Activated CD8-positive, alpha-beta T cell treated with anti-CD3 and anti-CD28 coated beads for 36 hours (primary cell): ENCODE measurements at regions not wholly inside any gene's neighbourhood (a gene's known extent, or its start where the extent isn't known, plus 50 kb on each side); places are given as distances from the start of the nearest gene placed in this dataset.

Experiments used
- ATAC-seq: fragments of 200-7000 bp; cut with Tn5 transposase; one replicate; pipeline ENCODE4 v1.10.0; 2021; ENCODE audit warnings: mild to moderate bottlenecking, moderate library complexity
- CTCF ChIA-PET: fragments of 350-600 bp; sonication (Branson Sonifier 250); formaldehyde crosslinking; loops from one replicate; lab custom pipeline; 2021; ENCODE audit warnings: antibody characterized with exemption; lab: Charles Lee
- POLR2A ChIA-PET: fragments of 350-600 bp; sonication (Branson Sonifier 250); formaldehyde crosslinking; loops from one replicate; lab custom pipeline; 2021; ENCODE audit warnings: antibody characterized with exemption; lab: Charles Lee
- DNase-seq: peaks from one replicate; pipeline ENCODE4 v3.0.0-alpha.2; 2020
- H3K27ac Mint-ChIP-seq: one replicate; pipeline ENCODE4 v1.8.0; 2021; ENCODE audit warnings: mild to moderate bottlenecking, mixed read lengths
- H3K27me3 Mint-ChIP-seq: one replicate; pipeline ENCODE4 v1.8.0; 2021; ENCODE audit warnings: mixed read lengths
- H3K36me3 Mint-ChIP-seq: one replicate; pipeline ENCODE4 v1.8.0; 2021; ENCODE audit warnings: low read depth, mixed read lengths
- H3K4me1 Mint-ChIP-seq: one replicate; pipeline ENCODE4 v1.8.0; 2021; ENCODE audit warnings: low read depth, mixed read lengths
- H3K4me3 Mint-ChIP-seq: one replicate; pipeline ENCODE4 v1.8.0; 2021; ENCODE audit warnings: mild to moderate bottlenecking, moderate library complexity, mixed read lengths
- H3K9me3 Mint-ChIP-seq: one replicate; pipeline ENCODE4 v1.8.0; 2021; ENCODE audit warnings: mixed read lengths
- CTCF ChIP-seq: fragments of 200-600 bp; IDR thresholded peaks from one replicate; pipeline ENCODE4 v1.8.0; 2022; ENCODE audit warnings: antibody characterized with exemption, mild to moderate bottlenecking
- intact Hi-C: fragments of 100-400 bp; cut with micrococcal nuclease; formaldehyde crosslinking; loops from one replicate; pipeline ENCODE4 v1.10.0; 2022

GRCh38 chr9:134491196-134491835 is 150.3 kb upstream of the COL5A1 start:
- ChIA-PET POLR2A (no interaction called here), CTCF (no interaction called here)
- Mint-ChIP-seq H3K9me3 (no peaks in the 10 kb centered on the region), H3K4me1 (no peaks in the 10 kb centered on the region), H3K27me3 (no peaks in the 10 kb centered on the region), H3K27ac (no peak overlapping the region), H3K36me3 (no peaks in the 10 kb centered on the region), H3K4me3 (no peak overlapping the region)
- DNase-seq (no peak), ATAC-seq (no peak)
- intact Hi-C loops: no loop called here
- no peak for TF ChIP-seq CTCF

- POLR2A ChIA-PET: no interaction called here
- CTCF ChIA-PET: no interaction called here
- H3K27me3 Mint-ChIP-seq: no peaks in the 10 kb centered on the region
- H3K4me1 Mint-ChIP-seq: no peaks in the 10 kb centered on the region
- no peaks in the 10 kb centered on the region for H3K36me3 Mint-ChIP-seq
- intact Hi-C loops: no loop called here
- no peak for ATAC-seq
- H3K4me3 Mint-ChIP-seq: no peak overlapping the region
- DNase-seq: no peak
- no peak overlapping the region for H3K27ac Mint-ChIP-seq
- H3K9me3 Mint-ChIP-seq: no peaks in the 10 kb centered on the region
- TF ChIP-seq CTCF: no peak
Measured at GRCh38 chr9:134491856-134492255, 149.7 kb upstream of the COL5A1 start.

GRCh38 chr9:134492281-134492691 is 149.3 kb upstream of the COL5A1 start:
- CTCF ChIA-PET: no interaction called here
- H3K4me3 Mint-ChIP-seq: no peak overlapping the region
- intact Hi-C loops: no loop called here
- DNase-seq: no peak
- H3K27ac Mint-ChIP-seq: no peak overlapping the region
- H3K9me3 Mint-ChIP-seq: no peaks in the 10 kb centered on the region
- H3K27me3 Mint-ChIP-seq: no peaks in the 10 kb centered on the region
- POLR2A ChIA-PET: no interaction called here
- ATAC-seq: no peak
- no peak for TF ChIP-seq CTCF
- no peaks in the 10 kb centered on the region for H3K36me3 Mint-ChIP-seq
- H3K4me1 Mint-ChIP-seq: no peaks in the 10 kb centered on the region

- Mint-ChIP-seq H3K4me3 (no peak overlapping the region), H3K9me3 (no peaks in the 10 kb centered on the region), H3K27me3 (no peaks in the 10 kb centered on the region), H3K27ac (no peak overlapping the region), H3K4me1 (no peaks in the 10 kb centered on the region), H3K36me3 (no peaks in the 10 kb centered on the region)
- ATAC-seq: no peak
- ChIA-PET CTCF (no interaction called here), POLR2A (no interaction called here)
- TF ChIP-seq CTCF: no peak
- intact Hi-C loops: no loop called here
- no peak for DNase-seq
Measured at GRCh38 chr9:134492721-134493460, 148.7 kb upstream of the COL5A1 start.

- no peak for TF ChIP-seq CTCF
- CTCF ChIA-PET: no interaction called here
- ATAC-seq (no peak), DNase-seq (no peak)
- Mint-ChIP-seq H3K36me3 (no peaks in the 10 kb centered on the region), H3K9me3 (no peaks in the 10 kb centered on the region), H3K4me3 (no peak overlapping the region), H3K4me1 (no peaks in the 10 kb centered on the region), H3K27ac (no peak overlapping the region), H3K27me3 (no peaks in the 10 kb centered on the region)
- intact Hi-C loops: no loop called here
- POLR2A ChIA-PET: no interaction called here
Measured at GRCh38 chr9:134493461-134494272, 147.9 kb upstream of the COL5A1 start.
